ENCODE measurements at regions not wholly inside any gene's neighbourhood (a gene's known extent, or its start where the extent isn't known, plus 50 kb on each side); places are given as distances from the start of the nearest gene placed in this dataset.

DNA sequence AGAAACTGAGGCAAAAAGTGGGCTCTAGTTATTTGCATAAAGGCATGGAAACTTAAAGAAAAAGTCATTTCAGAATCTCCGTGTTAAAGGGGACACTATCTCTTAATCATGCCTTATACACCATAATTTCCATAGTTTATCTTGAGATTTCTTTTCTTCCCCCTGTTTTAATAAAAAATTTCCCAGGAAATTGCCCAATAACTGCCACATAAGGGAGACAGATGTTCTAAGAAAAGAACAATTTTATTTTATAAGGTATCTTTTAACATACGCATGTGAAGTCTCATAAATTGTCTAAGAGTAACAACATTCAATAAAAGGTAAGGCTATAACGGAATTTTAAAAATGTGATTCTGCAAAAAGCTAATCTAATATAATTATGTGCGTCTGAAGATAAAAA lies 371.3 kb downstream of the IRS2 start:
- TF ChIP-seq, protein P1, sequence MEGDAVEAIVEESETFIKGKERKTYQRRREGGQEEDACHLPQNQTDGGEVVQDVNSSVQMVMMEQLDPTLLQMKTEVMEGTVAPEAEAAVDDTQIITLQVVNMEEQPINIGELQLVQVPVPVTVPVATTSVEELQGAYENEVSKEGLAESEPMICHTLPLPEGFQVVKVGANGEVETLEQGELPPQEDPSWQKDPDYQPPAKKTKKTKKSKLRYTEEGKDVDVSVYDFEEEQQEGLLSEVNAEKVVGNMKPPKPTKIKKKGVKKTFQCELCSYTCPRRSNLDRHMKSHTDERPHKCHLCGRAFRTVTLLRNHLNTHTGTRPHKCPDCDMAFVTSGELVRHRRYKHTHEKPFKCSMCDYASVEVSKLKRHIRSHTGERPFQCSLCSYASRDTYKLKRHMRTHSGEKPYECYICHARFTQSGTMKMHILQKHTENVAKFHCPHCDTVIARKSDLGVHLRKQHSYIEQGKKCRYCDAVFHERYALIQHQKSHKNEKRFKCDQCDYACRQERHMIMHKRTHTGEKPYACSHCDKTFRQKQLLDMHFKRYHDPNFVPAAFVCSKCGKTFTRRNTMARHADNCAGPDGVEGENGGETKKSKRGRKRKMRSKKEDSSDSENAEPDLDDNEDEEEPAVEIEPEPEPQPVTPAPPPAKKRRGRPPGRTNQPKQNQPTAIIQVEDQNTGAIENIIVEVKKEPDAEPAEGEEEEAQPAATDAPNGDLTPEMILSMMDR (conservative IDR thresholded peaks at IDR 0.05): no peak

DNA sequence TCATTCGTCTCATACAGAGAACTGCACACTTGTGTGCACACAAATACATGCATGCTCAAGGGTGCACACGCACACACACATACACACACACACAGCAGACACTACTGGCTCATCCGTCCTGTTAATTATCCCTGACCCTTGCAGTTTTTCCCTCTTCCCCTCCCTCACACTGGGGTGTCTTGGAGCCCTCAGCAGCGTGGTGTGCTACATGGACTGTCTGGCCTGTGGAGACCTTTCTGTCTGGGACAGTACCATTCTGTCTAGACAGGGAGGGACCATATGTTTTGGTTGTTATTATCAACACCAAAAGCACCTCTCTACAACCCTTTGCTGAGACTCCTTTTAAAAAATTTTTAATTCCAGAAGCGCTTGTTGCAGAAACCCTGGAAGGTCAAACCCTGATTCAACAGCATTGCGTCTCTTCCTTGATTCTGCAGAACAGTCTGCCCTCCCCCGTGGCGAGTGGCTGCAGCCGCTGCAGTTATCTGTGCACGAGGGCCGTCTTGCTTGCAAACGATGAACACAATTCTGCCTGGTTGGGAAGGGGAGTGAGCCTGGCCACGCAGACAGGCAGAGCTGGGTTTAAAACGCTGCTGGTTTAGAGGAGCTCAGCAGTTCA lies 374.0 kb downstream of the IRS2 start:
- H3K27ac ChIP-seq: peak overlapping the region; percentile 66
- TF ChIP-seq, protein P1 (conservative IDR thresholded peaks at IDR 0.05): no peak

More for the DNA sequence above, 371.3 kb downstream of the IRS2 start:
- no peak overlapping the region for H3K27ac ChIP-seq

DNA sequence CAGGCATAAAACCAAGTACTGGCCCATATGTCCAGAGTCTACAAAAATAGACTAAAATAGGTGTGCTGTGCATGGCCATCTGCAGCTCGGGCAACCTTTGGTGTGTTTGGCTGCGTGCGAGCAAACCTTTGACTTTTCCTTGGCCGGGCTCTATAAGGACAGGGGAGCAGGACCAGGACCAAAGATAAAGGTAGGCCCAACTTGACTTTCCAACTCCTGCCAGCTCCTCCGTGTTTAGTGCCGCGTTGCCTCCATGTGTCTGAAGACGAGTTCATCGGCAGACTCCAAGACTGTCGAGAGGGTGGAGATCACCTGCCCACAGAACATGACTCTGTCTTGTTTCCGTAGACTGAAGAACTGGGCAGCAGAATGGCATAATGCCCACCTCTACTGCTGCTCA lies 375.5 kb downstream of the IRS2 start:
- TF ChIP-seq, protein P1 (conservative IDR thresholded peaks at IDR 0.05): no peak
- no peak overlapping the region; the same call in 1 of the 2 replicates for H3K27ac ChIP-seq

DNA sequence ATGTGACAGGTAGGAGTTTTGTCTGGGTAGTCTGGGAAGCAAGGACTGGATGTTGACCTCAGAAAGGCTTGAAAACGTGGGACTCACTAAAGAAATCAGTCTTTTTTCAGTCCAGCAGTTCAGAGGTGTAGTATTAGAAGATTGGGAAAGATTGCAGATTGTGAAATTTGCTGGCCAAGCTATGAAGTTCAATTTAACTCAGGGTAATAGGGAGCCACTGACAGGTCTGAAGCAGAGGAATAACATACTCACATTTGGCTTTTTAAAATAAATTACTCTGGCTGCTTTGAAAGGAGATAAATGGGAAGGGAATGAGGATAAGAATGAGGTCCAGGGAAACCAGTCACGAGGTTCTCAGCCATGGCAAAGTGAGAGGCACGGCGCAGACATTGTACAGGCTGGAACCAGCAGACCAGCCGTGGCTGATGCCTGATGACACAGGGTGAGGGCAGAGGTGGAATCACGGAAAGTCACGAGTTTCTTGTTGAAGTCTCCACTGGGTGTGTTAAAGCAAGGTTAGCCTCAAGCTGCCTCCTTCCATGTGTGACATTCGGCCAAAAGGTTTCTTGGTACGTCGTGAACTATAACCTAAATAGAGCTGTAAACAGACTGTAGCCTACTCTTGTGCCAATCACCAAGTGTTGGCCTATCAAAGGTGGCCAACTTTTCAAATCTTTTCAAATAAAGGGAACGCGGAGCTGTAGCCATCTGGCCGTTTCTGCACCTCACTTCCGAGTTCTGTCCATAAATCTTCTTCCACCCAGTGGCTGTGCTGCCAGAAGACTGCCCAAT lies 377.6 kb downstream of the IRS2 start:
- H3K27ac ChIP-seq: no peak overlapping the region
- TF ChIP-seq, protein P1 (conservative IDR thresholded peaks at IDR 0.05): no peak

DNA sequence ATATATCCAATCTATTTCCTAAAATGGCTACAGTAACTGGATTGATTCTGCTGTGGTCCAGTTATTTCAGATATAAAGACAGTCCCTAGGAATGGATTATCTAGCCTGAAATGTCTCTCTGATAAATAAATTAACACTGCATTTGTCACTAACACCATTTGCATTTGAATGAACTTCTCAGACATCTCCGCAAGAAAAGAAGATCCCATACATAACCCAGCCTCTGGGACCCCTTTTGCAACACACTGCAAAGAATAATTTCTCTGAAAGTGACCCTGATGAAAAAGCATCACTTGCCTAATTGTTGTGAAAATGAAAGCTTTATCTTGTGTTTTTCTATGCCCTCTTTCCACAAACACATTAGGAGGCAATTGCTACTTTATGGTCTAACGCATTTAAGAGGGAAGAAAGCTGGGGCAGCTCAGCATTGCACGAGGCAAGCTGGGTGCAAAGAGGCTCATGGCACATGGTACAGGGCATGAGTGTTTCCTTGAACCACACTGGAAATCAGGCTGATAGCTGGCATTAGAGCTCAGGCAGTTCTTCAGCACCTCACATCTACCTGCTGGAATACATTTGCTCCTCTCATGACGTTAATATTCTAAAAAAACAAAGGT lies 379.9 kb downstream of the IRS2 start:
- TF ChIP-seq, protein P1 (conservative IDR thresholded peaks at IDR 0.05): no peak

DNA sequence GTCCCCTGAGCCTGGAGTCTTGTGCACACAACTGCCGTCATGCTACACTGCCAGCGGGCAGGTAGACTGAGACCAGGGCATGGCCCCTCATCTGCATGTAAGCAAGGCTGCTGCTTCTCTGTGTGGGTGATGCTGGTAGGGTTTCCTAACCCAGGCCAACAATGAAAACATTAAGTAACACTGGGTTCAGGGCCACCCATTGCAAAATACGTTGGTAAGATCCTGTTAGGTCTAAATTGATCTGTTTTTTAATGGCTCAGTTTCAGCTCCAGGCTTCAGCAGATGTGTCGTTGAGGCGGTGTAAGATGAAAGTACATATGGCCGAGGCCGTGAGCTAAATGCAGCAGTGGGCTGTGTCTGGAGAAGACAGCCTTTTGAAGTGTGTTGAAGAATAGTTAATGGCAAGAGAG lies 383.4 kb downstream of the IRS2 start:
- H3K27ac ChIP-seq: no peak overlapping the region

More for the DNA sequence above, 379.9 kb downstream of the IRS2 start:
- H3K27ac ChIP-seq: no peak overlapping the region

DNA sequence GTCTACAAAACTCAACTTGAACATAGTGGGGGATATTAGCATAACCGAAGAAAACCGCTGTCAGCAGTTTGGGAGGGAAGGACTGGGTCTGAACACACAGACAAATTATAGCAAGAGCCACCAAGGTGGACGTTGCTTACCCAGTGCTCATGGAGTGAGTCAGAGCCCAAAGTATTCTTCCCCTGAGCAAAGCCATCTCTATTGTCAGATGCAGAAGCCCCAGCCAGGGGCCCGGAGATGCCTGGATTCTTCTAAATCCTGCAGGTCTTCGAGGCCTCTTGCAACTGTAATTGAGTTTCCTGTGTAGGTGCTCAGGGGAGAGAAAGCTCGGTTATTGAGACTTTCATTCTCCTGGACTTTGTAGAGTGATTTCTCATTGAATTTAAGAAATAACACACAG lies 384.5 kb downstream of the IRS2 start:
- H3K27ac ChIP-seq: no peak overlapping the region
- TF ChIP-seq, protein P1 (conservative IDR thresholded peaks at IDR 0.05): no peak

More for the DNA sequence above, 383.4 kb downstream of the IRS2 start:
- TF ChIP-seq, protein P1 (conservative IDR thresholded peaks at IDR 0.05): no peak
